ENCODE measurements at regions not wholly inside any gene's neighbourhood (a gene's known extent, or its start where the extent isn't known, plus 50 kb on each side); places are given as distances from the start of the nearest gene placed in this dataset.

DNA sequence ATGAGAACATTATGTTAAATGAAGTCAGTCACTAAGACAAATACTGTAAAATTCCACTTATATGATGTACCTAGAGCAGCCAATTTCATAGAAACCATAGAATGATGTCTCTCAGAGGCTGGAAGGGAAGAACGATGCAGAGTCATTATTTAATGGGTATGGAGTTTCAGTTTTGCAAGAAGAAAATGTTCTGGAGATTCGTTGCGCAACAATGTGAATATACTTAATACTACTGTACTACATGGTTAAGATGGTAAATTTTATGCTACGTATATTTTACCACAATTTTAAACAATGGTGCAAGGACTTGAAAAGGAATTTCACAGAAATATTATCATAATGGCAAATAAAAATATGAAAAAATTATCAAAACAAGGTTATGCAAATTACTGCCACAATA is 972.6 kb downstream of the KCNMA1 start:
- TF ChIP-seq, protein P1, sequence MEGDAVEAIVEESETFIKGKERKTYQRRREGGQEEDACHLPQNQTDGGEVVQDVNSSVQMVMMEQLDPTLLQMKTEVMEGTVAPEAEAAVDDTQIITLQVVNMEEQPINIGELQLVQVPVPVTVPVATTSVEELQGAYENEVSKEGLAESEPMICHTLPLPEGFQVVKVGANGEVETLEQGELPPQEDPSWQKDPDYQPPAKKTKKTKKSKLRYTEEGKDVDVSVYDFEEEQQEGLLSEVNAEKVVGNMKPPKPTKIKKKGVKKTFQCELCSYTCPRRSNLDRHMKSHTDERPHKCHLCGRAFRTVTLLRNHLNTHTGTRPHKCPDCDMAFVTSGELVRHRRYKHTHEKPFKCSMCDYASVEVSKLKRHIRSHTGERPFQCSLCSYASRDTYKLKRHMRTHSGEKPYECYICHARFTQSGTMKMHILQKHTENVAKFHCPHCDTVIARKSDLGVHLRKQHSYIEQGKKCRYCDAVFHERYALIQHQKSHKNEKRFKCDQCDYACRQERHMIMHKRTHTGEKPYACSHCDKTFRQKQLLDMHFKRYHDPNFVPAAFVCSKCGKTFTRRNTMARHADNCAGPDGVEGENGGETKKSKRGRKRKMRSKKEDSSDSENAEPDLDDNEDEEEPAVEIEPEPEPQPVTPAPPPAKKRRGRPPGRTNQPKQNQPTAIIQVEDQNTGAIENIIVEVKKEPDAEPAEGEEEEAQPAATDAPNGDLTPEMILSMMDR (IDR thresholded peaks at IDR 0.05; ENCODE audit: insufficient read depth, low read length, severe bottlenecking): no peak
- H3K4me3 ChIP-seq (ENCODE audit: low read depth, low read length): no peak overlapping the region
- DNase-seq (ENCODE audit: low read depth) (no peak), FAIRE-seq (no peak)
- H3K27me3 ChIP-seq (ENCODE audit: control insufficient read depth, insufficient read depth, low read length): no peaks in the 10 kb centered on the region
- H3K36me3 ChIP-seq (ENCODE audit: control insufficient read depth, insufficient read depth, low read length): no peaks in the 10 kb centered on the region

DNA sequence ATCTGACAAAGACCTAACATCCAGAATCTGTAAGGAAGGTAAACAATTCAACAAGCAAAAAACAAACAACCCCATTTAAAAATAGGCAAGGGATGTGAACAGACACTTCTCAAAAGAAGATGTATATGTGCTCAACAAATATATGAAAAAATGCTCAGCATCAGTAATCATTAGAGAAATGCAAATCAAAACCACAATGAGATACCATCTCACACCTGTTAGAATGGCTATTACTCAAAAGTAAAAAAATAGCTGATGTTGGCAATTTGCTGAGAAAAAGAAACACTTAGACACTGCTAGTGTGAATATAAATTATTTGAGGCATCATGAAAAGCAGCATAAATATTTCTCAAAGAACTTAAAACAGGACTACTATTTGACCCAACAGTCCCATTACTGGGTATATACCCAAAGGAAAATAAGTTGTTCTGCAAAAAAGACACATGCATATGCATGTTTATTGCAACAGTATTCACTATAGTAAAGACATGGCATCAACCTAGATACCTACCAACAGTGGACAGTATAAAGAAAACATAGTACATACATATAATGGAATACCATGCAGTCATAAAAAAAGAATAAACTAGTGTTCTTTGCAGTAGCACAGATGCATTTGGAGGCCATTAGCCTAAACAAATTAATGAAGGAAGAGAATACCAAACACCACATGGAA is 980.1 kb downstream of the KCNMA1 start:
- no peaks in the 10 kb centered on the region for H3K27me3 ChIP-seq (ENCODE audit: control insufficient read depth, insufficient read depth, low read length)
- no peak overlapping the region for H3K4me3 ChIP-seq (ENCODE audit: low read depth, low read length)
- DNase-seq (ENCODE audit: low read depth): no peak
- TF ChIP-seq, protein P1 (IDR thresholded peaks at IDR 0.05; ENCODE audit: insufficient read depth, low read length, severe bottlenecking): no peak
- no peak for FAIRE-seq
- no peaks in the 10 kb centered on the region for H3K36me3 ChIP-seq (ENCODE audit: control insufficient read depth, insufficient read depth, low read length)

DNA sequence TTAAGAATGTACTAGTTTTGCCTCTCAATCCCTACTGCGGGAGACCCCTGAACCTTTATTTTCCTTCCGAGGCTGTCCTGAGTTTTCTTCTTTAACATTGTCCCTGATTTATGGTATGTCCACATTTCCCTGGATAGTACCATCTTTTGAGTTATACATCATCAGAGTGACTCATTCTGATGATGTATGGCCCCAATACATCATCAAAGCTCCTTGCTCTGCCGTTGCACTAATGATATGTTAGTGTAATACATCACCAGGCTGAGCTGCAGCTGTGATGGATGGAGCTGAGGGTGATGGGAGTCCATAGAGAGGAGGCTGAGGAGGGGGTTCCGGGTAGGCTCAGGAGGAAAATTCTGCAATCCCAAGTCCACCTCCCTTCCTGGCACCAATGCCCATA is 986.5 kb downstream of the KCNMA1 start:
- FAIRE-seq: no peak
- TF ChIP-seq, protein P1 (IDR thresholded peaks at IDR 0.05; ENCODE audit: insufficient read depth, low read length, severe bottlenecking): no peak
- no peaks in the 10 kb centered on the region for H3K27me3 ChIP-seq (ENCODE audit: control insufficient read depth, insufficient read depth, low read length)
- no peak overlapping the region for H3K4me3 ChIP-seq (ENCODE audit: low read depth, low read length)
- peak; percentile 12 for DNase-seq (ENCODE audit: low read depth)
- no peaks in the 10 kb centered on the region for H3K36me3 ChIP-seq (ENCODE audit: control insufficient read depth, insufficient read depth, low read length)

DNA sequence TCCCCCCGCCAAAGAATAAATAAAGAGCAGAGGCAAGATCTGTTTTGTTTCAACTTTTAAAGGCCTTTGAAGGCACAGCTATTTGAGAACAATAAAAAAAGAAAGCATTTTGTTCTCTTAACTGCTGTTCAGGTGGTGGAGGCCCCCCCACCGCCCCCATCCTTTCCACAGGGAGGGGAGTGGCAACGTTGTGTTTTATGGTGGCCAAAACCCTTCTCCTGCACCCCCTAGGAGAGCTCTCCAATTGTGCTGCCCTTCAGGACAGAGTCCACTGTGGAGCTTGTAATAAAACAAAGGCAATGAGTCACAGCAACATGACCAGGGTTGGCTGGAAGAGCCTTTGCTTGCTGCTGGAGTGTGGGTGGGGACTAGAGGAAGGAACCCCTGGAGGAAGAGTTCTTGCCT is 987.9 kb downstream of the KCNMA1 start:
- TF ChIP-seq, protein P1 (IDR thresholded peaks at IDR 0.05; ENCODE audit: insufficient read depth, low read length, severe bottlenecking): no peak
- H3K27me3 ChIP-seq (ENCODE audit: control insufficient read depth, insufficient read depth, low read length): no peaks in the 10 kb centered on the region
- DNase-seq (ENCODE audit: low read depth) (peak; percentile 59), FAIRE-seq (no peak)
- H3K4me3 ChIP-seq (ENCODE audit: low read depth, low read length): no peak overlapping the region
- H3K36me3 ChIP-seq (ENCODE audit: control insufficient read depth, insufficient read depth, low read length): no peaks in the 10 kb centered on the region

DNA sequence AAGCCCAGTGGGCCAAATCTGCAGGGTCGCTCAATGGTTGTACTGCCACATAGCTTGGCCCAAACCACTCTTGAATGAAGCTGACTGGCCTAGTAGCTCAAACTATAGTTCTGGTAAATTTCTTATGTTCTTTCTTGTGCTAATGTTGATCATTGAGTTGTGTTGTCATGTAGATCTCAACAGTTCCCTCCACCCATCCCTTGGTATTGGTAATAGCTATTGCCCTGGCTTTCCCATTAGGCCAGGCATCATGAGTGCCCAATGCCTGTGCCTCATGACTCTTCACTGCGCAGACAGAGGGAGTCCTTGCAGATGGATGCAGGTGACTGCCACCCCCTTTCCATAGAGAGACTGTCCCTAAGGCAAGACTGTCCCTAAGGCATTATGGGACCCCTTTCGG is 988.4 kb downstream of the KCNMA1 start:
- no peaks in the 10 kb centered on the region for H3K36me3 ChIP-seq (ENCODE audit: control insufficient read depth, insufficient read depth, low read length)
- H3K27me3 ChIP-seq (ENCODE audit: control insufficient read depth, insufficient read depth, low read length): no peaks in the 10 kb centered on the region
- H3K4me3 ChIP-seq (ENCODE audit: low read depth, low read length): no peak overlapping the region
- FAIRE-seq: no peak
- TF ChIP-seq, protein P1 (IDR thresholded peaks at IDR 0.05; ENCODE audit: insufficient read depth, low read length, severe bottlenecking): no peak
- no peak for DNase-seq (ENCODE audit: low read depth)

DNA sequence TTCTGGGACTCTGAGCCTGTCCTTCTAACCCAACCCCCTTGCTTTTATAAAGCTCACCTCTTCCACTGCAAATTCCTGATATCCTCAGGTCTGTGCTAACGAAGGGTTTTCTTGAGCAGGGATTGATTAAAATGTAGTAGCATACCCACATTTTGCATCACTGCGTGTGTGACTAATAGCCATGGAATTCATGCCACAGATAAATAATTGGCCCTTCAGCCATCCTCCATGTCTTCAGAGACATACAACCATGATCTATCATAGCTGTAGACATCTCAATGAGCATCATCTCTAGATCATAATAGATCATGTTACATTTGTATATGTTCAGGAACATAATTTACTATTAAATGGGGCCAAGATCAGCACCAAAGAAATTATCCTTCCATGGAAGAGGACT is 990.3 kb downstream of the KCNMA1 start:
- H3K36me3 ChIP-seq (ENCODE audit: control insufficient read depth, insufficient read depth, low read length): no peaks in the 10 kb centered on the region
- TF ChIP-seq, protein P1 (IDR thresholded peaks at IDR 0.05; ENCODE audit: insufficient read depth, low read length, severe bottlenecking): no peak
- DNase-seq (ENCODE audit: low read depth) (no peak), FAIRE-seq (no peak)
- H3K4me3 ChIP-seq (ENCODE audit: low read depth, low read length): no peak overlapping the region
- H3K27me3 ChIP-seq (ENCODE audit: control insufficient read depth, insufficient read depth, low read length): peaks cover 3% of the 10 kb centered on the region

All from bronchial epithelial cell (primary cell).